Right lobe of liver (tissue), 4 donors: ENCODE measurements at regions not wholly inside any gene's neighbourhood (a gene's known extent, or its start where the extent isn't known, plus 50 kb on each side); places are given as distances from the start of the nearest gene placed in this dataset.

Source experiments
- CTCF ChIP-seq, 4 donors: fragments of 200-600 bp in 3 of 4; fragments of 450-650 bp in 1 of 4; IDR thresholded peaks; one replicate each; pipeline versions ENCODE4 v1.5.1 to v1.8.0; 2016 to 2022; ENCODE audit warnings: antibody characterized with exemption in 4 of 4, mild to moderate bottlenecking in 2 of 4
- POLR2A ChIP-seq: fragments of 450-650 bp; IDR thresholded peaks from one replicate; pipeline ENCODE4 v1.6.1; 2017; ENCODE audit warnings: antibody characterized with exemption, mild to moderate bottlenecking
- donor health status: DM: no; HTN: no; CAD: no.
- donor health status: DM: no; HTN: no; CAD: no.
- donor health status: DM: no; HTN: yes; CAD: no.

DNA sequence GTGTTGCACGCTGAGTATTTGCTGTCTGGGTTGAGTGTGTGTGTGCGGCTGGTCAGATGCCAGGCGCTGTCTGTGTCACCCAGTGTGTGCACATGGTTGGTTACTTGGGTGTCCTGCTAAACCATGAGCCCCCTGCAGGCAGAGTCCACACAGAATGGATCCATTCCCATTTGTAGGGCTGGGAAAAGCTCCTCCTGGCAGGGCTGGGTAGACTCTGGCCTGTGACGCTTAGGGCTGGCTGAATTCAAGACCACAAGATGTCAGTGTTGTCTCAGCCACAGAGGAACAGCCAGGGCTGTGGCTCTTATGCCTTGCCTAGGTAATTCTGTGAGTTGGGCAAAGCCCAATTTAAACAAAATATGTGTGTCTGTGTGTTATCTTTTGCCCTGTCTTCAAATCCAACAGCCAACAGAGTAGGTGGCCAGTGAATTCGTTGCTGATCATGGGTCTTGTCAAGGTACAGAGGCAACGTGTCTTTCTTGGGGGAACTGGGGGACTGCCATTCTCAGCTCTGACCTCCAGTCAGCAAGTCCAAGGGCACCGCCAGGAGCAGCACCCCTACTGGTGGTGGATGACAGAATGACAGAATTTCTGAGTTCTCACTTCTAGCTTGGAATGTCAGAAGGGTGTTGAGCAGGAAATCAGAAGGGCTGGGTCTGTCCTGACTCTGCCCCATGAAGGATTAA is 285.1 kb downstream of the CCSER2 start:
- no peak for TF ChIP-seq POLR2A
- TF ChIP-seq CTCF (IDR thresholded peaks at IDR 0.05), result peak; percentile 53 to 81 (median 69)
